ENCODE measurements at regions not wholly inside any gene's neighbourhood (a gene's known extent, or its start where the extent isn't known, plus 50 kb on each side); places are given as distances from the start of the nearest gene placed in this dataset.

- no peak for DNase-seq (ENCODE audit: low read depth, low spot score)
Measured at GRCh38 chr11:91164452-91164822, 941.6 kb upstream of the CHORDC1 start.

- no peak for DNase-seq (ENCODE audit: low read depth, low spot score)
Measured at GRCh38 chr11:91163619-91164451, 941.0 kb upstream of the CHORDC1 start.

GRCh38 chr11:91160661-91161060 is 937.8 kb upstream of the CHORDC1 start:
- DNase-seq (ENCODE audit: low read depth, low spot score), result no peak

- no peak for DNase-seq (ENCODE audit: low read depth, low spot score)
Measured at GRCh38 chr11:91158891-91159537, 936.2 kb upstream of the CHORDC1 start.

GRCh38 chr11:91158297-91158696 is 935.4 kb upstream of the CHORDC1 start:
- DNase-seq (ENCODE audit: low read depth, low spot score), result no peak

- DNase-seq (ENCODE audit: low read depth, low spot score), result no peak
Measured at GRCh38 chr11:91156041-91156440, 933.2 kb upstream of the CHORDC1 start.

GRCh38 chr11:91147885-91148284 is 925.0 kb upstream of the CHORDC1 start:
- no peak for DNase-seq (ENCODE audit: low read depth, low spot score)

- no peak for DNase-seq (ENCODE audit: low read depth, low spot score)
Measured at GRCh38 chr11:91141655-91142054, 918.8 kb upstream of the CHORDC1 start.

GRCh38 chr11:91136631-91137030 is 913.8 kb upstream of the CHORDC1 start:
- no peak for DNase-seq (ENCODE audit: low read depth, low spot score)

- no peak for DNase-seq (ENCODE audit: low read depth, low spot score)
Measured at GRCh38 chr11:91133361-91133760, 910.5 kb upstream of the CHORDC1 start.

- DNase-seq (ENCODE audit: low read depth, low spot score), result no peak
Measured at GRCh38 chr11:91129596-91129995, 906.7 kb upstream of the CHORDC1 start.

- no peak for DNase-seq (ENCODE audit: low read depth, low spot score)
Measured at GRCh38 chr11:91124363-91124762, 901.5 kb upstream of the CHORDC1 start.

GRCh38 chr11:91115116-91115515 is 892.3 kb upstream of the CHORDC1 start:
- DNase-seq (ENCODE audit: low read depth, low spot score), result no peak

- DNase-seq (ENCODE audit: low read depth, low spot score), result no peak
Measured at GRCh38 chr11:91104237-91104636, 881.4 kb upstream of the CHORDC1 start.

GRCh38 chr11:91100427-91100826 is 877.6 kb upstream of the CHORDC1 start:
- DNase-seq (ENCODE audit: low read depth, low spot score), result no peak

GRCh38 chr11:91097083-91097482 is 874.2 kb upstream of the CHORDC1 start:
- DNase-seq (ENCODE audit: low read depth, low spot score), result no peak

- DNase-seq (ENCODE audit: low read depth, low spot score), result no peak
Measured at GRCh38 chr11:91093141-91093540, 870.3 kb upstream of the CHORDC1 start.

GRCh38 chr11:91091563-91091962 is 868.7 kb upstream of the CHORDC1 start:
- DNase-seq (ENCODE audit: low read depth, low spot score), result no peak

- DNase-seq (ENCODE audit: low read depth, low spot score), result no peak
Measured at GRCh38 chr11:91086028-91086427, 863.2 kb upstream of the CHORDC1 start.

- no peak for DNase-seq (ENCODE audit: low read depth, low spot score)
Measured at GRCh38 chr11:91082255-91082654, 859.4 kb upstream of the CHORDC1 start.

- DNase-seq (ENCODE audit: low read depth, low spot score), result no peak
Measured at GRCh38 chr11:91081440-91082043, 858.7 kb upstream of the CHORDC1 start.

- DNase-seq (ENCODE audit: low read depth, low spot score), result no peak
Measured at GRCh38 chr11:91078221-91078620, 855.4 kb upstream of the CHORDC1 start.
